Keratinocyte (primary cell): ENCODE measurements at regions not wholly inside any gene's neighbourhood (a gene's known extent, or its start where the extent isn't known, plus 50 kb on each side); places are given as distances from the start of the nearest gene placed in this dataset.

ENCODE experiments used
- DNase-seq: peaks from one replicate; pipeline ENCODE4 v3.0.0-alpha.2; 2011; ENCODE audit warnings: low read depth, missing footprints, low spot score
- FAIRE-seq: peaks from 2 replicates; lab custom pipeline; 2011; peaks lifted over from hg19 to GRCh38; lab: Jason Lieb, UNC
- H2AFZ ChIP-seq: 2 replicates; pipeline ENCODE4 v1.6.0; 2012; ENCODE audit warnings: low read length, control low read depth, inconsistent platforms; ENCODE audit not compliant: control insufficient read depth
- H3K27ac ChIP-seq: 2 replicates; pipeline ENCODE4 v1.5.1; 2011; ENCODE audit warnings: low read length; ENCODE audit not compliant: control insufficient read depth, insufficient read depth
- H3K27me3 ChIP-seq: 3 replicates; pipeline ENCODE4 v1.6.0; 2011; ENCODE audit warnings: low read length; ENCODE audit not compliant: control insufficient read depth, insufficient read depth; ENCODE audit errors: extremely low read depth
- H3K36me3 ChIP-seq, 2 experiments: 2 replicates in 1 of 2; 3 replicates in 1 of 2; pipeline ENCODE4 v1.5.1; 2011; ENCODE audit warnings: low read length in 2 of 2, mild to moderate bottlenecking in 1 of 2; ENCODE audit not compliant: control insufficient read depth in 2 of 2, insufficient read depth in 2 of 2; ENCODE audit errors: extremely low read depth in 1 of 2
- H3K4me1 ChIP-seq: 3 replicates; pipeline ENCODE4 v1.5.1; 2011; ENCODE audit warnings: low read length; ENCODE audit not compliant: control insufficient read depth, insufficient read depth; ENCODE audit errors: extremely low read depth
- H3K4me2 ChIP-seq: 3 replicates; pipeline ENCODE4 v1.6.0; 2011; ENCODE audit warnings: low read depth, low read length; ENCODE audit not compliant: control insufficient read depth, insufficient read depth; ENCODE audit errors: extremely low read depth
- H3K4me3 ChIP-seq, 3 experiments: fragments of 200-600 bp in 1 of 3; sonication (generic) in 1 of 3; 2 replicates in 2 of 3; 3 replicates in 1 of 3; pipeline ENCODE4 v1.5.1; 2011 to 2016; ENCODE audit warnings: low read length in 3 of 3, mild to moderate bottlenecking in 3 of 3, control low read depth in 2 of 3, inconsistent platforms in 1 of 3, low read depth in 1 of 3, mixed read lengths in 1 of 3, mixed run types in 1 of 3, moderate library complexity in 1 of 3; ENCODE audit not compliant: control insufficient read depth in 2 of 3, insufficient read depth in 2 of 3; ENCODE audit errors: extremely low read depth in 1 of 3
- H3K79me2 ChIP-seq: 2 replicates; pipeline ENCODE4 v1.6.0; 2012; ENCODE audit warnings: low read length; ENCODE audit not compliant: control insufficient read depth, insufficient read depth
- H3K9ac ChIP-seq: 3 replicates; pipeline ENCODE4 v1.6.0; 2011; ENCODE audit warnings: low read length; ENCODE audit not compliant: control insufficient read depth, insufficient read depth; ENCODE audit errors: extremely low read depth
- H3K9me1 ChIP-seq: 3 replicates; pipeline ENCODE4 v1.6.0; 2011; ENCODE audit warnings: low read length; ENCODE audit not compliant: control insufficient read depth, insufficient read depth; ENCODE audit errors: extremely low read depth
- H3K9me3 ChIP-seq: 2 replicates; pipeline ENCODE4 v1.5.1; 2012; ENCODE audit warnings: low read depth, low read length; ENCODE audit not compliant: control insufficient read depth
- H4K20me1 ChIP-seq: 3 replicates; pipeline ENCODE4 v1.6.0; 2011; ENCODE audit warnings: low read length; ENCODE audit not compliant: control insufficient read depth, insufficient read depth; ENCODE audit errors: extremely low read depth
- EZH2 ChIP-seq: IDR thresholded peaks from one replicate; pipeline ENCODE4 v1.6.1; 2012; ENCODE audit warnings: inconsistent platforms, mild to moderate bottlenecking, low read length, moderate library complexity
- dilution Hi-C: fragments of 300-500 bp; cut with MboI; formaldehyde crosslinking; loops from one replicate; pipeline ENCODE4 v1.7.0; 2020; ENCODE audit warnings: low sequenced_read_pairs; ENCODE audit not compliant: extremely low pct_ligation_motif_present
- TF ChIP-seq, protein P1 (sequence below), 3 experiments: IDR thresholded peaks in 1 of 3; conservative IDR thresholded peaks in 1 of 3; optimal IDR thresholded peaks in 1 of 3; 2 replicates in 2 of 3; 3 replicates in 1 of 3; pipeline versions ENCODE3 to v1.5.1; 2011; ENCODE audit warnings: low read length in 3 of 3, mild to moderate bottlenecking in 3 of 3, moderate library complexity in 2 of 3, control low read depth in 1 of 3, inconsistent platforms in 1 of 3; ENCODE audit not compliant: insufficient read depth in 2 of 3; ENCODE audit errors: extremely low read depth in 1 of 3

DNA sequence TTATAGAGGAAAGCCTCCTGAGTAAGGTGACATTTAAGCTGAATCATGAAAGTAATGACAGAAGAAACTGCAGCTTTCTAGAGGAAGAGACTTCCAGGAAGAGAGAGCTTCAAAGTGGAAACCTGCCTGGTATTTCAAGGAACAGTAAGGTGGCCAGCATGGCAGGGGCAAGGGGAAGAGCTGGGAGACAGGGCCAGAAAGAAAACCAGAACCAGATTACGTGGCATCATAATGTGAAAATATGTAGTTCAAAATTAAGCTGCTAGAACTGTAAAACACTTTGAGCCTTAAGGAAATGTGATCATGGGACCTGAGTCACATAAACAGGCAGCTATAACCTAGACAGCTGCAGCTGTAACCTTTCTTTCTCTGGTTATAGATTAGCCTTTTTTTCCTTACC is 238.0 kb upstream of the FOXK1 start:
- no peak for TF ChIP-seq EZH2
- TF ChIP-seq, protein P1, sequence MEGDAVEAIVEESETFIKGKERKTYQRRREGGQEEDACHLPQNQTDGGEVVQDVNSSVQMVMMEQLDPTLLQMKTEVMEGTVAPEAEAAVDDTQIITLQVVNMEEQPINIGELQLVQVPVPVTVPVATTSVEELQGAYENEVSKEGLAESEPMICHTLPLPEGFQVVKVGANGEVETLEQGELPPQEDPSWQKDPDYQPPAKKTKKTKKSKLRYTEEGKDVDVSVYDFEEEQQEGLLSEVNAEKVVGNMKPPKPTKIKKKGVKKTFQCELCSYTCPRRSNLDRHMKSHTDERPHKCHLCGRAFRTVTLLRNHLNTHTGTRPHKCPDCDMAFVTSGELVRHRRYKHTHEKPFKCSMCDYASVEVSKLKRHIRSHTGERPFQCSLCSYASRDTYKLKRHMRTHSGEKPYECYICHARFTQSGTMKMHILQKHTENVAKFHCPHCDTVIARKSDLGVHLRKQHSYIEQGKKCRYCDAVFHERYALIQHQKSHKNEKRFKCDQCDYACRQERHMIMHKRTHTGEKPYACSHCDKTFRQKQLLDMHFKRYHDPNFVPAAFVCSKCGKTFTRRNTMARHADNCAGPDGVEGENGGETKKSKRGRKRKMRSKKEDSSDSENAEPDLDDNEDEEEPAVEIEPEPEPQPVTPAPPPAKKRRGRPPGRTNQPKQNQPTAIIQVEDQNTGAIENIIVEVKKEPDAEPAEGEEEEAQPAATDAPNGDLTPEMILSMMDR (optimal IDR thresholded peaks at IDR 0.05 in 1 of 3, IDR thresholded peaks at IDR 0.05 in 1 of 3, conservative IDR thresholded peaks at IDR 0.05 in 1 of 3; ENCODE audit: extremely low read depth in 1 of 3, insufficient read depth in 2 of 3, low read length in 3 of 3), result no peak
- FAIRE-seq, result no peak
- H3K27me3 ChIP-seq, result no peaks in the 10 kb centered on the region
- no peak overlapping the region for H2AFZ ChIP-seq
- H3K9me1 ChIP-seq, result no peaks in the 10 kb centered on the region
- H3K36me3 ChIP-seq, result no peaks in the 10 kb centered on the region
- dilution Hi-C loops, result no loop called here
- DNase-seq, result no peak
- H4K20me1 ChIP-seq, result no peaks in the 10 kb centered on the region
- H3K4me2 ChIP-seq, result no peak overlapping the region
- H3K4me1 ChIP-seq, result no peaks in the 10 kb centered on the region
- no peaks in the 10 kb centered on the region for H3K79me2 ChIP-seq
- H3K9ac ChIP-seq, result no peak overlapping the region
- no peak overlapping the region for H3K27ac ChIP-seq
- peaks cover 6% of the 10 kb centered on the region for H3K9me3 ChIP-seq
- no peak overlapping the region for H3K4me3 ChIP-seq

DNA sequence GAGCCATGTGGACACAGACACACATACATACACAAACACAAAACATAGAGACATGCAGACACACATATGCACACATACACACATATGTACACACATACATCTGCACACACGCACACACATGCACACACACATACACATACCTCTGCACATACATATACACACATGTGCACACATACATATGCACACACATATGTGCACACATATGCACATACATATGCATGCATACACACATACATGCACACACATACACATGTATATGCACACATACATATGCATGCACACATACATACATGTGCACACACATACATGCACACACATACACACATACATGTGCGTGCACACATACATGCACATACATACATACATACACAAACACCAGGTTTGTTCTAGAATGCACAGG is 236.3 kb upstream of the FOXK1 start:
- H3K4me2 ChIP-seq, result no peak overlapping the region
- H3K9me3 ChIP-seq, result peaks cover 6% of the 10 kb centered on the region
- no peaks in the 10 kb centered on the region for H3K27me3 ChIP-seq
- no peaks in the 10 kb centered on the region for H3K79me2 ChIP-seq
- H3K4me1 ChIP-seq, result no peaks in the 10 kb centered on the region
- dilution Hi-C loops, result no loop called here
- H4K20me1 ChIP-seq, result no peaks in the 10 kb centered on the region
- H3K9me1 ChIP-seq, result no peaks in the 10 kb centered on the region
- FAIRE-seq (no peak), DNase-seq (no peak)
- H3K9ac ChIP-seq, result no peak overlapping the region
- TF ChIP-seq, protein P1 (optimal IDR thresholded peaks at IDR 0.05 in 1 of 3, IDR thresholded peaks at IDR 0.05 in 1 of 3, conservative IDR thresholded peaks at IDR 0.05 in 1 of 3; ENCODE audit: extremely low read depth in 1 of 3, insufficient read depth in 2 of 3, low read length in 3 of 3), result no peak
- no peak for TF ChIP-seq EZH2
- H3K27ac ChIP-seq, result no peak overlapping the region
- H2AFZ ChIP-seq, result no peak overlapping the region
- no peaks in the 10 kb centered on the region for H3K36me3 ChIP-seq
- H3K4me3 ChIP-seq, result no peak overlapping the region
